ENCODE measurements at regions not wholly inside any gene's neighbourhood (a gene's known extent, or its start where the extent isn't known, plus 50 kb on each side); places are given as distances from the start of the nearest gene placed in this dataset.
"Not testable (repeated sequence)": the region's sequence is repeated elsewhere in the genome, so short reads cannot be mapped to it uniquely, and the experiment has no call there.

DNA sequence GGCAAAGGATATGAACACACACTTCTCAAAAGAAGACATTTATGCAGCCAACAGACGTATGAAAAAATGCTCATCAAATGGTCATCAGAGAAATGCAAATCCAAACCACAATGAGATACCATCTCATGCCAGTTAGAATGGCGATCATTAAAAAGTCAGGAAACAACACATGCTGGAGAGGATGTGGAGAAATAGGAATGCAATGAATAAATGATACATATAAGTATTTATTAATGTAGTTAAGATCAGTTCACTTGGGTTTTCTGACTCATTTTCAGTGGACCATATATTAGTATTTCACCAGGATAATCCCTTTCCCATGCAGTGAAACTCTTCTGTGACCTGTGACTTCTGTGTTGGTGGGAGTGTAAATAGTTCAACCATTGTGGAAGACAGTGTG is 110.1 kb downstream of the ATXN3L start:
- not testable (repeated sequence) for H3K27ac Mint-ChIP-seq; DNase-seq; H3K36me3 Mint-ChIP-seq (ENCODE audit: low read depth)

DNA sequence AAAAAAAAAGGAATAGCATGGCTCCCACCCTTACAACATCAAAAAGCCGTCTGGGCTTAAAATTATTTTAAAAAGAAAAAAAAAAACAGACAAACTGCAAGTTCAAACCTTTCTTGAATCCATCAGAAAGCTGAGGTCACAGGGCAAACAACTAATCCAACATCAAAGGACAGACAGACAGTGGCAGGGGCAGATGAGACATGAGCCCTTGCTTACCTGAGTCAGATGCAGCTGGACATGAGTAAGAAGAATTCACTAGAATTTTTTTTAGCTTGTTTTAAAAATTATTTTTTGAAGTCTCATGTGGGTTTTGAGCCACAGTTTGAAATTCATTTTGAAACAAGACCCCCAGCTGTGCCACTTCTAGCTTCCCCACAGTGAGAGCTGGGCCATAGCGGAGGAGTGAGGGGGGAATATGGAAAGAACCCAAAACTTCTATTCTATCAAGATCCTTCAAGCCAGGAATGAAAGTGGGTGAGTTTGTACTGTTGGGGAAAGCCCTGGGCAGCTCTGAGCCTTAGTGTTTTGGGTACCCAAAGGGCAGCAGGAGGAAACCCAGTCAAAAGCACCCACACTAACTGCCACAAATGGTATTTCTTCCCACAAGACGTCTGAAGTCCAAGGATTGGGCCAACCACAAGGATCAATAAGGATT is 111.4 kb downstream of the ATXN3L start:
- Mint-ChIP-seq H3K4me3 (no peak overlapping the region), H3K27ac (no peak overlapping the region), H3K9me3 (no peaks in the 10 kb centered on the region), H3K36me3 (ENCODE audit: low read depth) (no peaks in the 10 kb centered on the region), H3K4me1 (no peaks in the 10 kb centered on the region), H3K27me3 (no peaks in the 10 kb centered on the region)
- ATAC-seq (no peak), DNase-seq (no peak)

More for the DNA sequence above, 110.1 kb downstream of the ATXN3L start:
- ATAC-seq, H3K9me3 Mint-ChIP-seq, H3K27me3 Mint-ChIP-seq, H3K4me3 Mint-ChIP-seq, H3K4me1 Mint-ChIP-seq: not testable (repeated sequence)

DNA sequence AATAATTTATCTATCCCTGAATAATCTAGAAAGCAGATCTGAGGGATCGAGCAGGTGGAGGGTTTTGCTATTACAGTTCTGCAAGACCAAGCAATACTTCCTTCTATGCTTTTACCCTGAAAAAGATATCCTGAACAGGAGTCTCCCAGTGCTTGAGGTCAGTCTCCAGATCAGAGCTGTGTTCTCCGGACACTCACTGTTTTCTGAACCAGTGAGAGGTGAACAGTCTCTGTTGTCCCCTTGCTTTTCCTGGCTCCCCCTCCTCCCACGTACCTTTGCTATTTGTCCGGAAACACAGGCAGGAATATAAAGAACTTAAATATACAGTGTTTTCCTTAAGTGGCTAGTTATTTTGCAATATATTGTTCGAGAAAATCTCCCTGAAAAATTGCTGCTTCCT is 116.6 kb downstream of the ATXN3L start:
- no peak overlapping the region for H3K27ac Mint-ChIP-seq
- H3K36me3 Mint-ChIP-seq (ENCODE audit: low read depth): no peaks in the 10 kb centered on the region
- DNase-seq (no peak), ATAC-seq (no peak)
- no peaks in the 10 kb centered on the region for H3K27me3 Mint-ChIP-seq
- H3K9me3 Mint-ChIP-seq: no peaks in the 10 kb centered on the region
- no peak overlapping the region for H3K4me3 Mint-ChIP-seq
- no peaks in the 10 kb centered on the region for H3K4me1 Mint-ChIP-seq

DNA sequence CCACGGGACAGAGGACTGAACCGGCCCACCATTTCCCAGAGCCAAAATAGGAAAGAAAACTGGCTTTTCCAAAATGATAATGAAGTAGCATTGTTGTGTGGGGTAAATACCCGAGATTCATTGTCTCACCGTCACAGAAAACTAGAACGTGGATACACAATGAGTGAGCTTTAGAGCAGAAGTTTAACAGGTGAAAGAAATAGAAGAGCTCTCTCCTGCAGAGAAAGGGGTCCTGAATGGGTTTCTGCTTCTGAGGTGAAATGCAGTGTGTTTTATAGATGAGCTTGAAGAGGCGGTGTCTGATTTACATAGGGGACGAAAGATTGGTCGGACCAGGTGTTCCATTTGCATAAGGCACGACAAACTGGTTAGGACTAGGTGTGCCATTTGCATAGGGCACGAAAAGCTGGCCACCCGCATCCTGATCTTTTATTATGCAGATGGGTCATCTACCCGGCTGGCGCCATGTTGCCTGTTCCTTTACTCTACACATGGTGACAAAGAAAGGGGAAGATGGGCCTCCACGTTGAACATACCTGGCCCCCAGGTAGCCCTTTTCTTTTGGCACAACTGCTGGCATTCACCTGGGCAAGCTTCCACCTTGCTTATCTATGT is 118.1 kb downstream of the ATXN3L start:
- Mint-ChIP-seq H3K27me3 (no peaks in the 10 kb centered on the region), H3K36me3 (ENCODE audit: low read depth) (no peaks in the 10 kb centered on the region), H3K4me3 (no peak overlapping the region), H3K9me3 (no peaks in the 10 kb centered on the region), H3K27ac (no peak overlapping the region), H3K4me1 (peaks cover 4% of the 10 kb centered on the region)
- DNase-seq (no peak), ATAC-seq (no peak)

DNA sequence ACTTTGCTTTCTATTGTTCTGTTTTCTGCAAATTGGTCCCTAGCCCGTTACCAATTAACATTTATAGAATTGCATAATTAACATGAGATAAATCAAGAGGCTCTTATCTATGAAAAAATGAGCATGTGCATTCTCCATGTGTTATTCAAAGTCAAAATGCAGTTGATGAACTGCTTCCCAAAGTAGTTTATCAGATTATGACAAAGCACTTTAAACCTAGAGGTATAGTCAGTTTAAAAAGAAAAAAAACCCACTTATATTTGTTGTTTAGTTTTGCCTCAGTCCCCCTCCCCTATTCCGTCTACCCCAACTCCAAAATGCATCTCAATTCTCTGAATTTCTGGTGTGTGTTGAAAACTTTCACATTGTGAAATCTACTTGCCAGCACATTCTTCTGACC is 119.5 kb downstream of the ATXN3L start:
- no peaks in the 10 kb centered on the region for H3K9me3 Mint-ChIP-seq
- H3K4me1 Mint-ChIP-seq: peaks cover 4% of the 10 kb centered on the region
- H3K27ac Mint-ChIP-seq: no peak overlapping the region
- H3K36me3 Mint-ChIP-seq (ENCODE audit: low read depth): no peaks in the 10 kb centered on the region
- ATAC-seq (no peak), DNase-seq (no peak)
- no peak overlapping the region for H3K4me3 Mint-ChIP-seq
- H3K27me3 Mint-ChIP-seq: no peaks in the 10 kb centered on the region

DNA sequence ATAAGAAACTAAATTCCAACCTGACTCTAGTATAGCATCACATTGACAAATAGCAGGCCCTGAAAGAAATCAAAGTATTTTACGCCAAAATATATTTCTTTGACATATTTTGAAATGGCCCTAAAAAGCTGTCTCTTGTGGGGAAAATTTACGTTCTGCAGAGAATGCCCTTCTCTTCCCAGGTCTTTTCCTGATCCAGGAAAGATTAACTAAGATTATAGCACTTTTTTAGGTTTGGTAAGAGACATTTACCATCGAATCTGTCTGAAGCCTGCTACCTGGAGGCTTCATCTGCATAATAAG is 121.1 kb downstream of the ATXN3L start:
- ATAC-seq (no peak), DNase-seq (no peak)
- no peak overlapping the region for H3K4me3 Mint-ChIP-seq
- H3K27ac Mint-ChIP-seq: no peak overlapping the region
- H3K27me3 Mint-ChIP-seq: no peaks in the 10 kb centered on the region
- H3K4me1 Mint-ChIP-seq: peaks cover 4% of the 10 kb centered on the region
- H3K36me3 Mint-ChIP-seq (ENCODE audit: low read depth): no peaks in the 10 kb centered on the region
- no peaks in the 10 kb centered on the region for H3K9me3 Mint-ChIP-seq

DNA sequence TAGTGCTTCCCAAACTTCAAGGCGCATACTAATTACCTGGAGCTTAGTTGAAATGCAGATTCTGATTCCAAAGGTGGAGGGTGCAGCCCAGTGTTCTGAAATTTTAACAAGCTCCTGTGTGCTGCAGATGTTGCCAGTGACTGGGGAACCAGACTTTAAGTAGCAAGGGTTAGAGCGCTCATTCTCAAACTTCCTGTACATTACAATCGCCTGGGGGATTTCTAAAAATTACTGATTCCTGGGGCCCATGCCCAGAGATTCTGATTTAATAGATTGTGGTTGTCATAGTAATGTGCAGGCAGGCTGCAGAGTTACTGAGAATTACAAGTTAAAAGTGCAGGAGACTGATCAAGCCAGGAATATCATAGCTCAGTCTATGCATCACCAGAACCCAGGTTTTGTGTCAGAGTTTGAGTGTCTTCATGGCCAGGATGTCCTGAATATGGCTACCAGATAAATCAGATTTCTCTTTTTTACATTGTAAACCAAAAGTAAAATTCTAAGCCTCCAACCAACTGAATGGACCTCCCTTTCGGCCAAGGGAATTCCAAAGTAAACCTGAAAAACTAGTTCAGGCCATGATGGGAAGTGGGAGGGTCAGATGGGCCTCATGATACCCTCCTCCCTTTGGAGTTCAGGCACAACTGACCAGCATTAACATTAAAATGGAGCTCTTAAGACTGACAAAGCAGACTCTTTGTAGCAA is 121.6 kb downstream of the ATXN3L start:
- Mint-ChIP-seq H3K4me1 (peaks cover 4% of the 10 kb centered on the region), H3K4me3 (no peak overlapping the region), H3K27me3 (no peaks in the 10 kb centered on the region), H3K9me3 (no peaks in the 10 kb centered on the region), H3K27ac (no peak overlapping the region), H3K36me3 (ENCODE audit: low read depth) (no peaks in the 10 kb centered on the region)
- ATAC-seq (no peak), DNase-seq (no peak)

DNA sequence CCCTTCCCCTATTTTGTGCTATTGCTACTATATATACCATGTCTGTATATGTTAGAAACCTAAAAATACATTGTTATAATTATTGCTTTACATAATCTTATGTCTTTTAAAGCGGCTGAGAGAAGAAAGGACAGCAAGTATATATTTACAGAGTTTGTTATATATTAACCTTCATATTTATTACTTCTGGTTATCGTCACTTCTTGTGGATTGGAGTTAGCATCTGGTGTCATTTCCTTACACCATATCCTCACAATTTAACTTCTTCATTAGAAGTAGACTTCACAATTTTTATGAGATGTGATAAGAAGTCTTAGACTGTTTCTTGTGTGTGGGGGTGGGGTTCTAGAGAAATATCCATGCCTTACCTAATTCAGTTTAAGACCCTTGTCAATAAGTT is 123.1 kb downstream of the ATXN3L start:
- H3K4me1 Mint-ChIP-seq: peaks cover 4% of the 10 kb centered on the region
- DNase-seq (no peak), ATAC-seq (no peak)
- no peak overlapping the region for H3K4me3 Mint-ChIP-seq
- no peaks in the 10 kb centered on the region for H3K36me3 Mint-ChIP-seq (ENCODE audit: low read depth)
- no peaks in the 10 kb centered on the region for H3K9me3 Mint-ChIP-seq
- H3K27me3 Mint-ChIP-seq: no peaks in the 10 kb centered on the region
- no peak overlapping the region for H3K27ac Mint-ChIP-seq

DNA sequence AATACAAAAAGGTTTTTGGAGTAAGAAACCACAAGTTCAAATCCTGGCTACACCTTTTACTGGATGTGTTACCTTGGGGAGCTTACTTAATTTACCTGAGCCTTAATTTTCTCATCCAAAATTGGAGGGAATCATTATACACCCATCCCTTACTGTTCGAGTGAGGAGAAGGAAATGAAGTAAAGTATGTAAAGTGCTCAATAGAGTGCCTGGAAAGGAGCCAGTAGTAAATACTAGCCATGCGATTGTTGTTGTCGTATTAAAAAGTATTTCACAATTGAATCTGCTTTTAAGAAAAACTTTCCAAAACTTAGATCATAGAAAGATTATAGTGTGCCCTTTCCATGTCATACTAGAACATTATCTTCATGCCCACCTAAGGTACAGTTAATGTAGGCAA is 124.5 kb downstream of the ATXN3L start:
- H3K27ac Mint-ChIP-seq: no peak overlapping the region
- H3K4me1 Mint-ChIP-seq: peaks cover 4% of the 10 kb centered on the region
- H3K9me3 Mint-ChIP-seq: no peaks in the 10 kb centered on the region
- H3K4me3 Mint-ChIP-seq: no peak overlapping the region
- H3K36me3 Mint-ChIP-seq (ENCODE audit: low read depth): no peaks in the 10 kb centered on the region
- no peak for DNase-seq
- H3K27me3 Mint-ChIP-seq: no peaks in the 10 kb centered on the region
- no peak for ATAC-seq

DNA sequence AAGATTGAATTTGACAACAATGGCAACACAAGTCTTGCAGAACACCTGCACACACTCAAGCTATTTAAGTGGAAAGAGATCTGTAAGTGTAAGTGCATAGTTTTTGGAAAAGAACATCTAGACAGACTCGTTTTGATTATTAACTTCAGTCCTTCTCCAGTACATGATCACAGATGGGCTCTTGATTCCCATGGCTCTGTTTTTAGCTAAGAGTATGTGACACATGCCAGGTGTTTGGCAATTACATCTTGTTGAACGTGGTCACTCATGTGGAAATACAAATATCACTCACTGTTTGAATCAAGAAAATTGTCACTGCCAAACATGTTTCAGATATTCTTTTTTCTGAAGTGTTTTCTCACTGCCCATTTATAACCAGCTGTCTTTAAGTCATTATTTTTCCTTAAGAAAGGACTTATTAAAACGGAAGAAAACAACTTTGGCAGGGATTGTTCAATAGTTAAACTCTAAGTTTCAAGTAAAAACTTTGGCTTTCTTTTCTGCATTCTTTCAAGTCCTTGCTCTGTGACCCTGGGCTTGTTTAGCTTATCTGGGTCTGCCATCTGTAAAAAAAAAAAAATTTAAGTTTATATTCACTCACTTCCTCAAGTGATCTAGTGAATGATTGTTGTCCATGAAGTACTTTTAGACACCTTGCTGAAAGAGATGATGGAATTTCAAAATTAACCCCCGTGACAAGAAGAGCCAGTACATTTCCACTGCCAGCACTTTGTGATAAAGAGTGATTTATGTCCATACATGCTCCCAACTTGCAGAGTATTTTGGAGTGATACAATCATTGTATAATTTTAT is 125.4 kb downstream of the ATXN3L start:
- Mint-ChIP-seq H3K9me3 (no peaks in the 10 kb centered on the region), H3K4me1 (peaks cover 4% of the 10 kb centered on the region), H3K4me3 (no peak overlapping the region), H3K27ac (no peak overlapping the region), H3K27me3 (no peaks in the 10 kb centered on the region), H3K36me3 (ENCODE audit: low read depth) (no peaks in the 10 kb centered on the region)
- ATAC-seq (no peak), DNase-seq (no peak)

DNA sequence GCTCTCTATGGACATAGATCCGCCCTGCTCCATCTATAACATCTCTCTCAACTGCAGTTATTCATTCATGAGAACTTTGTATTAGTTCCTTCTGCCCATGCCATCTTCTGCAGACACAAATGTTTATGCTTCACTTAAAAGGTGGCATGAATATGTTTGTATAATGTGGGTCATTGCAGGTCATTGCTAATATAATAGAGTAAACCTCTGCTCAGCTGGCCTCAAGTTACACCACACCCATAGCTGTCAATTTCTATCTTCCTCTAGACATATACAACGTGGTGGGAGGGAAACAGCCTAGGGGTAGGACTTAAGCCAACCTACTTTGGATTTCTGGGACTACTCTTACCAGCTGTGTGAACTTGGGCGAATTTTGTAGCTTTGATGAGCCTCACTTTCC is 129.8 kb downstream of the ATXN3L start:
- H3K36me3 Mint-ChIP-seq (ENCODE audit: low read depth): no peaks in the 10 kb centered on the region
- H3K4me1 Mint-ChIP-seq: no peaks in the 10 kb centered on the region
- H3K27ac Mint-ChIP-seq: no peak overlapping the region
- no peak overlapping the region for H3K4me3 Mint-ChIP-seq
- DNase-seq: no peak
- no peaks in the 10 kb centered on the region for H3K9me3 Mint-ChIP-seq
- no peaks in the 10 kb centered on the region for H3K27me3 Mint-ChIP-seq
- ATAC-seq: no peak

DNA sequence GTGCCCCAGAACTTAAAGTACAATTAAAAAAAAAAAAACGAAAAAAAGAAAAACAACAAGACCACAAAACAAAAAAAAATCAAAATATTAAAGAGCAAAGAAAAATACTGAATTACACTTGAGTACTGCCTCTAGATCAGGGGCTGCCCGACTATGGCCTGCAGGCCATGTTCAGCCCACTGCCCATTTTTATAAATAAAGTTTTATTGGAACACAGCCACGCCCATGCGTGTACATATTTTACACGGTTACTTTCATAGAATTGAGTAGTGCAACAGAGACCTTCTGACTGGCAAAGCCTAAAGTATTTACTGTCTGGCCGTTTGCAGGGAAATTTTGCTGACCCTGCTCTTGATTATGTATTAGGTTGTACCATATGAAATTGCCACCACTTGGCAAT is 130.5 kb downstream of the ATXN3L start:
- no peak overlapping the region for H3K27ac Mint-ChIP-seq
- no peaks in the 10 kb centered on the region for H3K27me3 Mint-ChIP-seq
- no peak for DNase-seq
- H3K36me3 Mint-ChIP-seq (ENCODE audit: low read depth): no peaks in the 10 kb centered on the region
- no peaks in the 10 kb centered on the region for H3K4me1 Mint-ChIP-seq
- no peak overlapping the region for H3K4me3 Mint-ChIP-seq
- no peaks in the 10 kb centered on the region for H3K9me3 Mint-ChIP-seq
- no peak for ATAC-seq

DNA sequence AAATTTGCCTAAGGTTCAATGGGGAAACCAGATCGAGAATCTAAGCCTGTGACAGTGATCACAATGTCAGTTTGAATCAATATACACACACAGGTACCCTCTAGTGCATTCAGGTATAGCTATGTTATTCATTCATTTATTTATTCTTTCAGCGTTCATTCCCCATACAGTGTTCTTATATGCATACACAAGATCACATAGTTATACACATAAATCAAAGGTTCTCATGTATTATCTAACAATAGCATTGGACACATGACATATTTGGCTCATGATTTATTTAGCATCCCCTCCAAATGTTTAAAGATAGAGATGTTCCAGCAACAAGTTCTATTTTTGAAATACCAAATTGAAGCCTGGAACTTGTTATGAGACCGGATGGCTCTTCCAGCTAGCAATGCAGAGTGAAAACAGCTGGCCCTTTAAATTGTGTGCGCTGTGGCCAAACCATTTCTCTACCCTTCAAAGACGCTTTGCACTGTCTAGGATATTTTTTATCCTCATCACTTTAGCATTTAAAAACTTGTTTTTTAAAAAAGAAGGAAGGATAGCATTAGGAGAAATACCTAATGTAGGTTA is 131.0 kb downstream of the ATXN3L start:
- Mint-ChIP-seq H3K4me1 (no peaks in the 10 kb centered on the region), H3K27me3 (no peaks in the 10 kb centered on the region), H3K4me3 (no peak overlapping the region), H3K36me3 (ENCODE audit: low read depth) (no peaks in the 10 kb centered on the region), H3K27ac (no peak overlapping the region), H3K9me3 (no peaks in the 10 kb centered on the region)
- DNase-seq (no peak), ATAC-seq (no peak)

DNA sequence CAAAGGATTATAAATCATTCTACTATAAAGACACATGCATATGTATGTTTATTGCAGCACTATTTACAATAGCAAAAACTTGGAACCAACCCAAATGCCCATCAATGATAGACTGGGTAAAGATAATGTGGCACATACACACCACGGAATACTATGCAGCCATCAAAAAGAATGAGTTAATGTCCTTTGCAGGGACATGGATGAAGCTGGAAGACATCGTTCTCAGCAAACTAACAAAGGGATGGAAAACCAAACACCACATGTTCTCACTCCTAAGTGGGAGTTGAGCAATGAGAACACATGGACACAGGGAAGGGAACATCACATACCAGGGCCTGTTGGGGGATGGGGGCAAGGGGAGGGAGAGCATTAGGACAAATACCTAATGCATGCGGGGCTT is 133.2 kb downstream of the ATXN3L start:
- H3K27me3 Mint-ChIP-seq; H3K9me3 Mint-ChIP-seq; ATAC-seq; H3K36me3 Mint-ChIP-seq (ENCODE audit: low read depth); H3K4me1 Mint-ChIP-seq; H3K4me3 Mint-ChIP-seq; DNase-seq; H3K27ac Mint-ChIP-seq: not testable (repeated sequence)

DNA sequence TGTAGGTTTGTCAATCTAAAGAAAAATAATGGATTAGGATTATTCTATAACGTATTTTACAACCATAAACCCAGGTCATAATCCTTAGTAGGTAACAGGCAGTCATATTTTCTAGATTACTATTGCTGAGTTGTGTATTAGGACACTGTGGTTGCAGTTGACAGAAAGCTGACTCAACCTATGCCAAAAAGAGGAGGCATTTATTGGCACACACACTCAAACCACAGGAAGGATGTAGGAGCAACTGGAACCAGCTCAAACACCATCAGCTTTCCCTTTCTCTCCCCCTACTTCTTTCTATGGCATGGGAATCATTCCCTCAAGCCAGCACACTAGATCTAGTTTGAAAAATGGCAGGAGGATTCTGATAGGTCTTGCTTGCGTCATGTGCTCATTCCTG is 136.4 kb upstream of the FAM9C start:
- Mint-ChIP-seq H3K4me3 (no peak overlapping the region), H3K27me3 (no peaks in the 10 kb centered on the region), H3K9me3 (no peaks in the 10 kb centered on the region), H3K36me3 (ENCODE audit: low read depth) (no peaks in the 10 kb centered on the region), H3K4me1 (peaks cover 12% of the 10 kb centered on the region), H3K27ac (no peak overlapping the region)
- no peak for ATAC-seq
- DNase-seq: no peak

All from activated naive CD8-positive, alpha-beta T cell treated with anti-CD3 and anti-CD28 coated beads, Interleukin-2, amount 50 U/mL, for 24 hours (primary cell).